GM12891 (cell line): ENCODE measurements at regions not wholly inside any gene's neighbourhood (a gene's known extent, or its start where the extent isn't known, plus 50 kb on each side); places are given as distances from the start of the nearest gene placed in this dataset.

Source experiments
- PAX5 ChIP-seq: IDR thresholded peaks from 2 replicates; pipeline ENCODE4 v1.6.1; 2011; ENCODE audit warnings: low read length, moderate library complexity, mild to moderate bottlenecking; ENCODE audit not compliant: insufficient read depth, severe bottlenecking
- POLR2A ChIP-seq: IDR thresholded peaks from 2 replicates; pipeline ENCODE4 v1.6.1; 2011; ENCODE audit warnings: low read depth, low read length, control low read depth
- POLR2AphosphoS5 ChIP-seq: IDR thresholded peaks from 2 replicates; pipeline ENCODE4 v1.6.1; 2011; ENCODE audit warnings: low read depth, low read length, control low read depth
- POU2F2 ChIP-seq: IDR thresholded peaks from 2 replicates; pipeline ENCODE4 v1.6.1; 2011; ENCODE audit warnings: low read depth, mild to moderate bottlenecking, control low read depth, low read length, moderate library complexity
- TAF1 ChIP-seq: IDR thresholded peaks from 2 replicates; pipeline ENCODE4 v1.6.1; 2011; ENCODE audit warnings: low read depth, low read length, control low read depth

DNA sequence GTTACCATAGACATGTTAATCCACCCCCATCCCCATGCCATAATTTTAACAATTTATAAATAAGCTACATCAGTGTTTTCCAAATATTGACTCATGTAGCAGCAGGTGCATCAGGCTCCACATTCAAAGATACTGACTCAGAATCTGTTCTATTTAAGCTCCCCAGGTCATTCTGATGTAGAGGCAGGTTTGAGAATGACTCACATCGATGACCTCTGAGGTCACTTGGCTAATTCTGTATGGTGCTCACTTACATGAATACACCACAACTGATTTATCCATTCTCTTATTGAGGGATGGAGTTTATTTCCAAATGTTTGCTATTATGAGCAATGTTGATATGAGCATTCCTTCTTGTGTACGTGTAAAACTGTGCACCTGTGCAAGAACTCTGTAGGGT lies 1159.0 kb downstream of the TYW1 start:
- no peak for TF ChIP-seq POLR2A
- TF ChIP-seq POLR2AphosphoS5 = no peak
- no peak for TF ChIP-seq TAF1
- no peak for TF ChIP-seq PAX5
- no peak for TF ChIP-seq POU2F2
